Spleen (tissue), 11 donors: ENCODE measurements at regions not wholly inside any gene's neighbourhood (a gene's known extent, or its start where the extent isn't known, plus 50 kb on each side); places are given as distances from the start of the nearest gene placed in this dataset.

ENCODE experiments used
- DNase-seq: peaks from one replicate; pipeline ENCODE4 v3.0.0-alpha.2; 2020
- H3K27ac ChIP-seq, 8 donors: fragments of 200-600 bp; sonication (generic) in 7 of 8; 1 replicate in 4 of 8; 2 replicates in 4 of 8; pipeline versions ENCODE4 v1.5.0 to v1.8.0; 2016 to 2021; ENCODE audit warnings: inconsistent platforms in 4 of 8, mild to moderate bottlenecking in 4 of 8, moderate library complexity in 1 of 8
- H3K27me3 ChIP-seq, 7 donors: fragments of 200-600 bp; sonication (generic) in 6 of 7; replicated peaks in 1 of 7; 1 replicate in 4 of 7; 2 replicates in 3 of 7; pipeline versions ENCODE4 v1.5.0 to v1.8.0; 2016 to 2021; ENCODE audit warnings: inconsistent platforms in 3 of 7, mild to moderate bottlenecking in 1 of 7
- H3K36me3 ChIP-seq, 6 donors: fragments of 200-600 bp; sonication (generic) in 5 of 6; 1 replicate in 4 of 6; 2 replicates in 2 of 6; pipeline versions ENCODE4 v1.5.0 to v1.8.0; 2016 to 2021; ENCODE audit warnings: inconsistent platforms in 2 of 6
- H3K4me1 ChIP-seq, 6 donors: fragments of 200-600 bp; sonication (generic) in 5 of 6; 1 replicate in 3 of 6; 2 replicates in 3 of 6; pipeline versions ENCODE4 v1.5.0 to v1.8.0; 2016 to 2021; ENCODE audit warnings: inconsistent platforms in 3 of 6
- H3K4me3 ChIP-seq, 8 donors: fragments of 200-600 bp; sonication (generic) in 7 of 8; 1 replicate in 4 of 8; 2 replicates in 4 of 8; pipeline versions ENCODE4 v1.5.0 to v1.8.0; 2016 to 2021; ENCODE audit warnings: inconsistent platforms in 4 of 8, mild to moderate bottlenecking in 4 of 8, moderate library complexity in 2 of 8
- H3K9me3 ChIP-seq, 8 donors: fragments of 200-600 bp; sonication (generic) in 7 of 8; 1 replicate in 4 of 8; 2 replicates in 4 of 8; pipeline versions ENCODE4 v1.5.0 to v1.8.0; 2016 to 2021; ENCODE audit warnings: inconsistent platforms in 4 of 8
- CTCF ChIP-seq, 11 experiments: fragments of 200-600 bp in 7 of 11; fragments of 450-650 bp in 4 of 11; sonication (generic) in 4 of 11; IDR thresholded peaks in 8 of 11; conservative IDR thresholded peaks in 3 of 11; 1 replicate in 7 of 11; 2 replicates in 4 of 11; pipeline versions ENCODE4 v1.4.0 to v1.8.0; 2016 to 2021; ENCODE audit warnings: antibody characterized with exemption in 11 of 11, inconsistent platforms in 4 of 11, mild to moderate bottlenecking in 1 of 11
- POLR2A ChIP-seq, 3 donors: fragments of 450-650 bp; IDR thresholded peaks; one replicate each; pipeline ENCODE4 v1.5.1; 2017; ENCODE audit warnings: antibody characterized with exemption in 3 of 3, mild to moderate bottlenecking in 1 of 3
- POLR2AphosphoS5 ChIP-seq, 3 donors: sonication (generic); formaldehyde crosslinking; IDR thresholded peaks; one replicate each; pipeline ENCODE4 v1.5.1; 2017; ENCODE audit warnings: antibody characterized with exemption in 3 of 3
- WGBS, 5 donors: extraction: QIAGEN DNeasy Blood & Tissue Kit in 3 of 5; methylation state at CpG; one replicate each; pipeline versions ENCODE4 v1.1.5 to v1.1.7; 2013 to 2018; 5-methylcytosine and 5-hydroxymethylcytosine counted together
- intact Hi-C: fragments of 100-400 bp; cut with DNase I; formaldehyde crosslinking; loops from one replicate; pipeline ENCODE4 v1.15.0; 2023; ENCODE audit warnings: low total_unique reads
- donor health status: healthy with polysubstance abuse.
- donor health status: DM: no; HTN: no; CAD: no; lungs with moderate emphysema.
- donor health status: DM: no; HTN: no; CAD: no.
- donor health status: Bipolar disorder and iron deficiency.
- donor health status: healthy.
- donor health status: DM: no; HTN: no; CAD: no.
- donor health status: DM: yes; HTN: yes; CAD: no.

GRCh38 chr17:70355185-70355584 lies 185.9 kb downstream of the KCNJ2 start:
- TF ChIP-seq POLR2A (IDR thresholded peaks at IDR 0.05) (no peak), CTCF (IDR thresholded peaks at IDR 0.05 in 8 of 11, conservative IDR thresholded peaks at IDR 0.05 in 3 of 11) (no peak), POLR2AphosphoS5 (IDR thresholded peaks at IDR 0.05) (no peak)
- Histone ChIP-seq H3K36me3 (no peaks in the 10 kb centered on the region), H3K27me3 (no peaks in the 10 kb centered on the region), H3K4me3 (no peak overlapping the region), H3K27ac (no peak overlapping the region), H3K4me1 (no peaks in the 10 kb centered on the region), H3K9me3 (no peaks in the 10 kb centered on the region)
- no peak for DNase-seq
- WGBS, 5 donors = 89 to 95% (median 94%) methylated on average over 2 of the region's 2 CpGs
- intact Hi-C loops = no loop called here

- no peak for DNase-seq
- 86 to 94% (median 93%) methylated on average over 5 of the region's 5 CpGs for WGBS, 5 donors
- no peak overlapping the region for H3K4me3 ChIP-seq
- no peaks in the 10 kb centered on the region for H3K27me3 ChIP-seq
- no peaks in the 10 kb centered on the region for H3K36me3 ChIP-seq
- no peaks in the 10 kb centered on the region for H3K9me3 ChIP-seq
- TF ChIP-seq CTCF (IDR thresholded peaks at IDR 0.05 in 8 of 11, conservative IDR thresholded peaks at IDR 0.05 in 3 of 11) (no peak), POLR2AphosphoS5 (IDR thresholded peaks at IDR 0.05) (no peak), POLR2A (IDR thresholded peaks at IDR 0.05) (no peak)
- intact Hi-C loops = no loop called here
- H3K4me1 ChIP-seq = no peaks in the 10 kb centered on the region
- H3K27ac ChIP-seq = no peak overlapping the region
These were observed 187.9 kb downstream of the KCNJ2 start for GRCh38 chr17:70357190-70357589.

GRCh38 chr17:70365091-70365583 lies 195.8 kb downstream of the KCNJ2 start:
- Histone ChIP-seq H3K27ac (peak overlapping the region in 3 of 8 donors; percentile 15 to 47 (median 31)), H3K9me3 (no peaks in the 10 kb centered on the region), H3K36me3 (no peaks in the 10 kb centered on the region), H3K27me3 (no peaks in the 10 kb centered on the region), H3K4me3 (no peak overlapping the region), H3K4me1 (peaks cover 0 to 5% (median 0%) of the 10 kb centered on the region in 6 donors)
- intact Hi-C loops = no loop called here
- no peak for TF ChIP-seq POLR2AphosphoS5 (IDR thresholded peaks at IDR 0.05)
- no peak for TF ChIP-seq POLR2A (IDR thresholded peaks at IDR 0.05)
- DNase-seq = no peak
- whole genome bisulfite sequencing, 5 donors = 6 to 19% (median 8%) methylated on average over 2 of the region's 2 CpGs

- Histone ChIP-seq H3K36me3 (no peaks in the 10 kb centered on the region), H3K4me1 (peaks cover 0 to 5% (median 0%) of the 10 kb centered on the region in 6 donors), H3K9me3 (no peaks in the 10 kb centered on the region), H3K27me3 (no peaks in the 10 kb centered on the region), H3K4me3 (no peak overlapping the region), H3K27ac (no peak overlapping the region)
- DNase-seq = no peak
- intact Hi-C loops = no loop called here
- TF ChIP-seq POLR2AphosphoS5 (IDR thresholded peaks at IDR 0.05) (no peak), CTCF (IDR thresholded peaks at IDR 0.05 in 8 of 11, conservative IDR thresholded peaks at IDR 0.05 in 3 of 11) (no peak), POLR2A (IDR thresholded peaks at IDR 0.05) (no peak)
These were observed 197.1 kb downstream of the KCNJ2 start for GRCh38 chr17:70366386-70366785.

GRCh38 chr17:70368011-70368410 lies 198.7 kb downstream of the KCNJ2 start:
- H3K27ac ChIP-seq = no peak overlapping the region
- TF ChIP-seq CTCF (IDR thresholded peaks at IDR 0.05 in 8 of 11, conservative IDR thresholded peaks at IDR 0.05 in 3 of 11) (no peak), POLR2AphosphoS5 (IDR thresholded peaks at IDR 0.05) (no peak), POLR2A (IDR thresholded peaks at IDR 0.05) (no peak)
- DNase-seq = no peak
- no peak overlapping the region for H3K4me3 ChIP-seq
- H3K36me3 ChIP-seq = no peaks in the 10 kb centered on the region
- intact Hi-C loops = no loop called here
- H3K4me1 ChIP-seq = peaks cover 0 to 5% (median 0%) of the 10 kb centered on the region in 6 donors
- no peaks in the 10 kb centered on the region for H3K27me3 ChIP-seq
- peaks cover 0 to under 1% (median 0%) of the 10 kb centered on the region in 8 donors for H3K9me3 ChIP-seq
